ENCODE measurements at regions not wholly inside any gene's neighbourhood (a gene's known extent, or its start where the extent isn't known, plus 50 kb on each side); places are given as distances from the start of the nearest gene placed in this dataset.

- ChIA-PET SMC1A (ENCODE audit: uncharacterized antibody, unreplicated experiment) (no interaction called here), RAD21 (ENCODE audit: unreplicated experiment) (no interaction called here), POLR2A (no interaction called here), CTCF (no interaction called here)
- Histone ChIP-seq H3K79me2 (ENCODE audit: control insufficient read depth, insufficient read depth, low read length) (no peaks in the 10 kb centered on the region), H3K36me3 (ENCODE audit: control insufficient read depth in 2 of 2, insufficient read depth in 2 of 2, low read length in 1 of 2) (no peaks in the 10 kb centered on the region), H4K20me1 (ENCODE audit: control insufficient read depth, insufficient read depth) (no peaks in the 10 kb centered on the region), H3K27ac (ENCODE audit: control insufficient read depth, insufficient read depth) (no peak overlapping the region), H3K4me3 (no peak overlapping the region), H3K4me2 (ENCODE audit: control insufficient read depth, insufficient read depth) (no peak overlapping the region), H3K27me3 (replicated peaks in 1 of 2; ENCODE audit: control insufficient read depth in 2 of 2, insufficient read depth in 2 of 2, low read length in 1 of 2) (no peaks in the 10 kb centered on the region), H3K9ac (ENCODE audit: control insufficient read depth, insufficient read depth, low read length) (no peak overlapping the region), H3K9me3 (replicated peaks; ENCODE audit: control insufficient read depth, insufficient read depth, low read length) (no peaks in the 10 kb centered on the region), H3K4me1 (ENCODE audit: control insufficient read depth, insufficient read depth, low read length) (no peaks in the 10 kb centered on the region), H2AFZ (ENCODE audit: control insufficient read depth, low read depth, low read length) (no peak overlapping the region)
- TF ChIP-seq HCFC1 (IDR thresholded peaks at IDR 0.05; ENCODE audit: low read length) (no peak), CREB1 (IDR thresholded peaks at IDR 0.05; ENCODE audit: low read depth) (no peak), HDGF (IDR thresholded peaks at IDR 0.05) (no peak), EZH2 (IDR thresholded peaks at IDR 0.05; ENCODE audit: borderline replicate concordance, control insufficient read depth, low read depth, low read length) (no peak), DPF2 (IDR thresholded peaks at IDR 0.05) (no peak), RB1 (IDR thresholded peaks at IDR 0.05; ENCODE audit: borderline replicate concordance) (no peak), CHD4 (IDR thresholded peaks at IDR 0.05) (no peak)
- intact Hi-C loops (cut with micrococcal nuclease; ENCODE audit: unreplicated experiment) (no loop called here), in situ Hi-C loops (cut with MboI) (no loop called here)
- WGBS (ENCODE audit: insufficient coverage, insufficient replicate concordance, low lambda C conversion rate, missing lambda C conversion rate): 3% methylated on average over 5 of the region's 5 CpGs
- no peak for DNase-seq (ENCODE audit: low read depth, low spot score)
- BruUV-seq (replicated peaks): no TSS peak
- no peak for ATAC-seq
- FAIRE-seq: no peak
Observed at GRCh38 chr4:126630230-126630629, 1002.5 kb upstream of the INTU start.

GRCh38 chr4:126633306-126633705 lies 999.5 kb upstream of the INTU start:
- H2AFZ ChIP-seq (ENCODE audit: control insufficient read depth, low read depth, low read length): no peak overlapping the region
- no peak overlapping the region for H3K27ac ChIP-seq (ENCODE audit: control insufficient read depth, insufficient read depth)
- 4% methylated on average over 2 of the region's 2 CpGs for WGBS (ENCODE audit: insufficient coverage, insufficient replicate concordance, low lambda C conversion rate, missing lambda C conversion rate)
- H3K9me3 ChIP-seq (replicated peaks; ENCODE audit: control insufficient read depth, insufficient read depth, low read length): no peaks in the 10 kb centered on the region
- FAIRE-seq (no peak), DNase-seq (ENCODE audit: low read depth, low spot score) (no peak), ATAC-seq (no peak)
- H3K9ac ChIP-seq (ENCODE audit: control insufficient read depth, insufficient read depth, low read length): no peak overlapping the region
- BruUV-seq (replicated peaks): no TSS peak
- H3K4me2 ChIP-seq (ENCODE audit: control insufficient read depth, insufficient read depth): no peak overlapping the region
- no peaks in the 10 kb centered on the region for H3K4me1 ChIP-seq (ENCODE audit: control insufficient read depth, insufficient read depth, low read length)
- no peaks in the 10 kb centered on the region for H3K27me3 ChIP-seq (replicated peaks in 1 of 2; ENCODE audit: control insufficient read depth in 2 of 2, insufficient read depth in 2 of 2, low read length in 1 of 2)
- intact Hi-C loops (cut with micrococcal nuclease; ENCODE audit: unreplicated experiment) (no loop called here), in situ Hi-C loops (cut with MboI) (no loop called here)
- ChIA-PET CTCF (no interaction called here), POLR2A (no interaction called here), SMC1A (ENCODE audit: uncharacterized antibody, unreplicated experiment) (no interaction called here), RAD21 (ENCODE audit: unreplicated experiment) (no interaction called here)
- no peaks in the 10 kb centered on the region for H3K36me3 ChIP-seq (ENCODE audit: control insufficient read depth in 2 of 2, insufficient read depth in 2 of 2, low read length in 1 of 2)
- no peak for TF ChIP-seq EP300 (IDR thresholded peaks at IDR 0.05; ENCODE audit: borderline replicate concordance in 1 of 2, control insufficient read depth in 1 of 2, low read depth in 2 of 2, low read length in 2 of 2)
- no peak for TF ChIP-seq IRF4 (IDR thresholded peaks at IDR 0.05; ENCODE audit: low read depth, low read length)
- no peak for TF ChIP-seq ZNF384 (IDR thresholded peaks at IDR 0.05; ENCODE audit: borderline replicate concordance, low read depth, low read length)
- TF ChIP-seq USF1 (IDR thresholded peaks at IDR 0.05; ENCODE audit: borderline replicate concordance, extremely low read length, insufficient read depth, low read depth, low read length): no peak
- no peak for TF ChIP-seq NFYB (IDR thresholded peaks at IDR 0.05; ENCODE audit: insufficient read depth, low read depth, low read length)
- no peak for TF ChIP-seq MYB (IDR thresholded peaks at IDR 0.05; ENCODE audit: borderline replicate concordance, low read depth, low read length)
- no peak for TF ChIP-seq CBFB (IDR thresholded peaks at IDR 0.05; ENCODE audit: low read depth)
- TF ChIP-seq ESRRA (IDR thresholded peaks at IDR 0.05; ENCODE audit: low read length): no peak
- no peak for TF ChIP-seq ZZZ3 (IDR thresholded peaks at IDR 0.05; ENCODE audit: control insufficient read depth, insufficient read length, low read depth)
- no peak for TF ChIP-seq YY1 (IDR thresholded peaks at IDR 0.05; ENCODE audit: low read depth, low read length)
- H3K4me3 ChIP-seq: no peak overlapping the region
- H3K79me2 ChIP-seq (ENCODE audit: control insufficient read depth, insufficient read depth, low read length): no peaks in the 10 kb centered on the region
- H4K20me1 ChIP-seq (ENCODE audit: control insufficient read depth, insufficient read depth): no peaks in the 10 kb centered on the region
